ACC112 (cell line): ENCODE measurements at regions not wholly inside any gene's neighbourhood (a gene's known extent, or its start where the extent isn't known, plus 50 kb on each side); places are given as distances from the start of the nearest gene placed in this dataset.

Experiments
- H2AFZ ChIP-seq: fragments of 200-600 bp; sonication (generic); one replicate; pipeline ENCODE4 v1.6.0; 2017; ENCODE audit warnings: antibody characterized with exemption, low read length; ENCODE audit not compliant: unreplicated experiment
- H3K27ac ChIP-seq: fragments of 200-600 bp; sonication (generic); 2 replicates; pipeline ENCODE4 v1.5.1; 2014; ENCODE audit warnings: low read depth, mild to moderate bottlenecking, antibody characterized with exemption, low read length, moderate library complexity
- H3K27me3 ChIP-seq: fragments of 200-600 bp; sonication (generic); 2 replicates; pipeline ENCODE4 v1.6.1; 2014; ENCODE audit warnings: mild to moderate bottlenecking, antibody characterized with exemption, low read length, moderate library complexity, mixed read lengths; ENCODE audit not compliant: insufficient read depth
- H3K36me3 ChIP-seq: fragments of 200-600 bp; sonication (generic); 2 replicates; pipeline ENCODE4 v1.6.1; 2016; ENCODE audit warnings: mild to moderate bottlenecking, antibody characterized with exemption, low read length, moderate library complexity, mixed read lengths; ENCODE audit not compliant: insufficient read depth
- H3K4me1 ChIP-seq: fragments of 200-600 bp; sonication (generic); one replicate; pipeline ENCODE4 v1.6.1; 2016; ENCODE audit warnings: low read length, mixed read lengths; ENCODE audit not compliant: insufficient read depth, unreplicated experiment, control insufficient read depth
- H3K4me3 ChIP-seq: fragments of 200-600 bp; sonication (generic); 2 replicates; pipeline ENCODE4 v1.5.1; 2014; ENCODE audit warnings: mild to moderate bottlenecking, low read depth, low read length
- H3K79me2 ChIP-seq: fragments of 200-600 bp; sonication (generic); one replicate; pipeline ENCODE4 v1.6.0; 2016; ENCODE audit warnings: low read length; ENCODE audit not compliant: control insufficient read depth, unreplicated experiment, insufficient read depth

GRCh38 chr5:33237471-33237870 is 203.3 kb upstream of the TARS1 start:
- Histone ChIP-seq H3K36me3 (no peaks in the 10 kb centered on the region), H3K4me1 (no peaks in the 10 kb centered on the region), H3K27ac (no peak overlapping the region), H3K4me3 (no peak overlapping the region), H3K79me2 (no peaks in the 10 kb centered on the region), H2AFZ (no peak overlapping the region), H3K27me3 (no peaks in the 10 kb centered on the region)

DNA sequence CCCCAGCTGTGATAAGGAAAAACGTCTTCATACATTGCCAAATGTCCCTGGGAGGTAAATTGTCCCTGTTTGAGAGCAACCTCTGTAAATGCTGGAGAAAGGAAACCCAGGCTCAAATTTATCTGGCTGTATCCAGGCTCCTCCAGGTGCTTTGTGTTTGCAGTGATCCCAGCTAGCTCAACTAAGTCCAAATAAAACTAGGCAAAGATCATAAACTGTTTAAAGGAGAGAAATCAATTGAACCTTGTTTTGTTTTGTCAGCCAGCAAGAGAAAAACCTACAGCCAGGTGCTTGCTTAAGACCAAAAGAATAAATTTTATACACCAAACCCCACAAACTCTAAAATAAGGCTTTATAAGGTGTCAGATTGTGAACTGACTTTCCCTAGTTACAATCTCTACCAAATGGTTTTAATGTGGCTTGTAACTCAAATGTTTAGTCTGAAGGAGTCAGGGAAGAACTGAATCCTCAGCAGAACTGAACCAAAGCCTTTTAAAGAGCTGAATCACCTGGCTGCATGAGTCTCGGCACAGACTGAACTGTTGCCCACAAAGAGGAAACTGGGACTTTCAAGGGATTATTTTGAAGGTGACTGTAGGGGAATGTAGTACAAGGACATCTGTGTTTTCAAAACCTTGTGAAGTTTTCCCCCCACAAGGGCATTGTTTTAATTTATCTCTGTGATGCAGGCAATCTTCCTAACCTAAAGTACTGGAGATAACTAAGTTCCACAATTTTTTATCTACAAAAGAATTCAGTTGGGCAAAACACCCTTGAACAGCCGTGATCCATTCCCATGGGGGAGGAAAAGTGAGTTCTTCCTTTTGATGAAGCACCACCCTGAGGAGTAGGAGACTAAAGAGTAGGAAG is 201.7 kb upstream of the TARS1 start:
- no peaks in the 10 kb centered on the region for H3K79me2 ChIP-seq
- no peaks in the 10 kb centered on the region for H3K27me3 ChIP-seq
- no peak overlapping the region for H3K27ac ChIP-seq
- H3K36me3 ChIP-seq = no peaks in the 10 kb centered on the region
- H3K4me1 ChIP-seq = no peaks in the 10 kb centered on the region
- no peak overlapping the region for H3K4me3 ChIP-seq
- no peak overlapping the region for H2AFZ ChIP-seq

DNA sequence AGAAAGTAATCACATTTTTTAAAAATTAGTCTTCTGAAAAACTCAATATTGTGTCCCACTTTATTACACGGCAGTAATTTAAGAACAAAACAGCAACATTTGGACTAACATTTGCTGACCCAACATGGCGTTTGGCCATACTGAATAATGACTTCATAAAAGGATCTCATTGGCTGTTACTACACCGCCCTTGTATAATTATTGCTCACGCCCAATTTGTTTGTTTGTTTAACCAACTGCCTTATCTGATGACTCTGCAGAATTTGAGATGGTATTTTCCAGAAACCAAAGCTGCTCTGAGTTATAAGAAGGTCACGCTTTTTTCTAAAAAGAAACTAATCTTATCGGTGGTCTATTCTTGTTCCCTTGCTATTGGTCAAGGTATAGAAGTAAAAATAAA is 200.2 kb upstream of the TARS1 start:
- Histone ChIP-seq H3K4me1 (no peaks in the 10 kb centered on the region), H3K27ac (no peak overlapping the region), H3K79me2 (no peaks in the 10 kb centered on the region), H3K4me3 (no peak overlapping the region), H3K36me3 (no peaks in the 10 kb centered on the region), H3K27me3 (no peaks in the 10 kb centered on the region), H2AFZ (no peak overlapping the region)

DNA sequence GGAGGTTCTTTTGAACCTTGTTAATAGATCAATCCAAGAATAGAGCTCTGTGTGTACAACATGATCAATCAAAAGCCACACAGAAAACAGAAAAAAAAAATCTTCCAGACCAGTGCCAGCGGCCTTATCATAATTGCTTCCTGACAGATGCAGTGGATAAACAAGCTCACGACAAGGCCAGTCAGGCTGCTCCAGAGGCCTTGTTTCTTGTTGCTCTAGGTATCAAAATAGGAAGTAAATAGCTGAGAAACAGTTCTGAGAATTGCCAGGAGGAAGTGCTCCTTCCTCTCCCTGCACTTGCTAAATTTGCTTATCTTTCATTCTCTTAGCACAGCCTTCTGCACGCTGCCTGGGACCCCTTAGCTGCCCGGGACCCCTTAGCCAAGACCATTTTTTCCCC is 199.0 kb upstream of the TARS1 start:
- Histone ChIP-seq H3K4me1 (no peaks in the 10 kb centered on the region), H3K27me3 (no peaks in the 10 kb centered on the region), H3K4me3 (no peak overlapping the region), H3K36me3 (no peaks in the 10 kb centered on the region), H3K79me2 (no peaks in the 10 kb centered on the region), H3K27ac (no peak overlapping the region), H2AFZ (no peak overlapping the region)

DNA sequence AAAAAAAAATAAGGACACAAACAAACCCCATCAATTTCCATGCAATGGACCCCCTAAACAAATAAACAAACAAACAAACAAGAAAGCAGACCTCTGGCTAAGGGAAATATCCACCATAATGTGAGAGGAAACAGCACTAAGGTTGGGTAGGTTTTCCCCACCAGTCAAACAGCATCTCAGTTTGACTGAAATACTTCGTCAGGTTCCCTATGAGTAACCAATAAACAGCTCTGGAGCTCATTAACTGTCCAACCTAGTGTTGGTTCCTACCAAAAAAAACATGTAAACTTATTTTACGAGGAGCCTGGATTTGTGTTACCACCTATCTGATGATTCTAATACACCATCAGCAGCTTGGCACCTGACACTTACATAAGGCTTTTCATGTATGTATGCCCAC is 198.5 kb upstream of the TARS1 start:
- Histone ChIP-seq H2AFZ (no peak overlapping the region), H3K36me3 (no peaks in the 10 kb centered on the region), H3K79me2 (no peaks in the 10 kb centered on the region), H3K27me3 (no peaks in the 10 kb centered on the region), H3K4me1 (no peaks in the 10 kb centered on the region), H3K4me3 (no peak overlapping the region), H3K27ac (no peak overlapping the region)

DNA sequence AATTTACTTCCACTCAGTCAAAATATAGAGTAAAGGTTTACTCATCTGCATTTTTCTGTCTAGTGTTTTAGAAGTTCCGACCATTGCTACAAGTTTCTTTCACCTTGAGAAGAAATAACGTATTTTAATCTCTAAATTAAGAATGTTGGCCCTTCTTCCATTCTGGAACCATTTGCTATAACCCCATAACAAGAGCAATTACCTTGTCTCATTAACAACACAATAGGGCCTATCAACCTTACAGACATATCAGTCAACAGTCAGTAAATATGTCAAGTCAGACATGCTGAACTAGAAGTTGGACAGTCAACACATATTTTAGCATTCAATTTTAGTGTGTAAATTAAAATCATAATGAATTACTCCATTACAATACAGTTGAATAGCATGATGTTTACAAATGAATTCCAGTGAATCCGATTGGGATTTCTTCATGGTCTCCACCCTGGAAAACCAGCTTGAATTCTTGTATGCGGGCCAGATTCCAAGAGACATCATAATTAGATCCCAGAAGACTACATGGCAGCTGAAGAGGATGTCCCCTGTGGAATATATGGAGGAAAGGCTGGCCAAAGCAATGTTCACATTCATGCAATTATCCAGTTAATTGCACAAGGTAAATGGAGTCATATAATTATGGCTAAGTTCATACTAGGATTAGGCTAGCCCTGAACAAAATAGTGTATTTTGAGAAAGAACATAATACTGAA is 196.2 kb upstream of the TARS1 start:
- Histone ChIP-seq H3K36me3 (no peaks in the 10 kb centered on the region), H2AFZ (no peak overlapping the region), H3K4me3 (no peak overlapping the region), H3K4me1 (no peaks in the 10 kb centered on the region), H3K27me3 (no peaks in the 10 kb centered on the region), H3K79me2 (no peaks in the 10 kb centered on the region), H3K27ac (no peak overlapping the region)

DNA sequence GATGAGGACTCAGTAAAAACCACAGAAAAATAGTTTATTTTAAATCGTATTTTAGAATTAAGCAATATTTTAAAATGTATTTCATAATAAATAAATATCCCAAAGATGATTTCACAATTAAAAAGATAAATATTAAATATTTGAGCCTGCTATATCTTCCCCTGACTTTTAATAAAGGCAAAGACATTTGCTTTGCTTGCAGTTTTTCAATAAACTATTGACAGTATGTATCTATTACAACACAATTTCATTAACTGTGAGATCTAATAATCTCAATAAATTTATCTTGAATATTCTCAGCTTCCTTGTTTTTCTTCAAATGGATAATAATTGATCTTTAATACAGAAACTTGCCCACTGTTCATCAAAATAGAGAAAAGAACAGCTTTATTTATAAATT is 186.2 kb upstream of the TARS1 start:
- H2AFZ ChIP-seq = no peak overlapping the region
- no peak overlapping the region for H3K27ac ChIP-seq
- no peak overlapping the region for H3K4me3 ChIP-seq
- H3K79me2 ChIP-seq = no peaks in the 10 kb centered on the region
- no peaks in the 10 kb centered on the region for H3K36me3 ChIP-seq
- H3K4me1 ChIP-seq = peaks cover 15% of the 10 kb centered on the region
- no peaks in the 10 kb centered on the region for H3K27me3 ChIP-seq

DNA sequence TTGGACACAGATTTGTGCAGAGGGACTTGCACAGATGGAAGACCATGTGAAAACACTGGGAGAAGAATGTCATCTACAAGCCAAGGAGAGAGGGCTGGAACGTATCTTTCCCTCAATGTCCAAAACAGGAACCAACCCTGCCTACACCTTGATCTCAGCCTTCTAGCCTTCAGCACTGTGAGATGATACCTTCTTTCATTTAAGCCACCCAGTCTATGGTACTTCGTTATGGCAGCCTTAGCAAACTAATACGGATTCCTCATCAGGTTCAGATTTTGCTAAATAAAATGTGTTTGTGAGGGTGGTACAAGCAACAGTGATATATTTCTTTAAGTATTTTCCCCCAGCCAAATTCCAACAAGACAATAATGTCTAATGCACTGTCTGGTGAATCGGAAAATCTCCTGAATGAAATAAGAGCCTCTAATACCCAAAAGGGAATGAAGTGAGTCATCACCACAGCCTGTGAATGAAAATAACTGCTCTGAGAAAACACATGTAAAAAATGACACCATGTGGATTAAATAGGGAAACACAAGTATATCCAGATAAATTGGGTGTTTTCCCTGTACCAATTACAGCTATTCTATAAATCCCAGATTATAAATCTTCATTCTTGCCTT is 182.8 kb upstream of the TARS1 start:
- Histone ChIP-seq H2AFZ (peak overlapping the region; percentile 52), H3K36me3 (no peaks in the 10 kb centered on the region), H3K4me3 (no peak overlapping the region), H3K79me2 (no peaks in the 10 kb centered on the region), H3K27ac (peak overlapping the region; percentile 69), H3K27me3 (no peaks in the 10 kb centered on the region), H3K4me1 (peaks cover 38% of the 10 kb centered on the region)

GRCh38 chr5:33258553-33258952 is 182.2 kb upstream of the TARS1 start:
- Histone ChIP-seq H3K27me3 (no peaks in the 10 kb centered on the region), H3K4me3 (no peak overlapping the region), H3K27ac (peak overlapping the region; percentile 69), H2AFZ (peak overlapping the region; percentile 52), H3K79me2 (no peaks in the 10 kb centered on the region), H3K36me3 (peaks cover under 1% of the 10 kb centered on the region; the same call in 1 of the 2 replicates), H3K4me1 (peaks cover 38% of the 10 kb centered on the region)

GRCh38 chr5:33260098-33260497 is 180.7 kb upstream of the TARS1 start:
- Histone ChIP-seq H3K27me3 (no peaks in the 10 kb centered on the region), H3K36me3 (peaks cover 6% of the 10 kb centered on the region; the same call in 1 of the 2 replicates), H3K4me3 (no peak overlapping the region), H3K79me2 (no peaks in the 10 kb centered on the region), H3K4me1 (peaks cover 38% of the 10 kb centered on the region), H2AFZ (no peak overlapping the region), H3K27ac (peak overlapping the region; percentile 69)
